Mesenteric fat pad (tissue), 1 donor: ENCODE measurements at regions not wholly inside any gene's neighbourhood (a gene's known extent, or its start where the extent isn't known, plus 50 kb on each side); places are given as distances from the start of the nearest gene placed in this dataset. TPM values are rescaled to one million over a fixed set of nuclear protein-coding genes. Genes with fewer than 3 reads are reported as not detected.

Experiments used
- DNase-seq: peaks from one replicate; pipeline ENCODE4 v3.0.0-alpha.2; 2020; ENCODE audit warnings: low spot score
- microRNA-seq: library from miRNA; unstranded; fragments of <30 nt; microRNA quantifications from one replicate; pipeline ENCODE4 v1.2.0, GENCODE V29; 2020; ENCODE audit warnings: borderline number of aligned reads
- donor health status: DM: yes; HTN: yes; CAD: no.

- DNase-seq = no peak
Observed at GRCh38 chr14:65349100-65349499, 63.4 kb upstream of the FUT8 start.

GRCh38 chr14:65351493-65352194 is 60.9 kb upstream of the FUT8 start:
- no peak for DNase-seq

- no peak for DNase-seq
Observed at GRCh38 chr14:65352964-65353530, 59.5 kb upstream of the FUT8 start.

- no peak for DNase-seq
Observed at GRCh38 chr14:65354131-65354530, 58.4 kb upstream of the FUT8 start.

- DNase-seq = no peak
Observed at GRCh38 chr14:65354715-65355114, 57.8 kb upstream of the FUT8 start.

GRCh38 chr14:65356327-65356836 is 56.1 kb upstream of the FUT8 start:
- no peak for DNase-seq

- DNase-seq = no peak
Observed at GRCh38 chr14:65357113-65357512, 55.4 kb upstream of the FUT8 start.

GRCh38 chr14:65357689-65358088 is 54.8 kb upstream of the FUT8 start:
- DNase-seq = no peak

GRCh38 chr14:65359503-65359902 is 53.0 kb upstream of the FUT8 start:
- no peak for DNase-seq

- no peak for DNase-seq
Observed at GRCh38 chr14:65360144-65360784, 52.3 kb upstream of the FUT8 start.

- DNase-seq = no peak
Observed at GRCh38 chr14:65361920-65362319, 50.6 kb upstream of the FUT8 start.

Small RNA genes in the stretch of these regions (microRNA-seq; reads per million reads assigned to microRNA genes)
- gene MIR4708 = not detected
